ENCODE measurements at regions not wholly inside any gene's neighbourhood (a gene's known extent, or its start where the extent isn't known, plus 50 kb on each side); places are given as distances from the start of the nearest gene placed in this dataset.
"Not testable (repeated sequence)": the region's sequence is repeated elsewhere in the genome, so short reads cannot be mapped to it uniquely, and the experiment has no call there.

DNA sequence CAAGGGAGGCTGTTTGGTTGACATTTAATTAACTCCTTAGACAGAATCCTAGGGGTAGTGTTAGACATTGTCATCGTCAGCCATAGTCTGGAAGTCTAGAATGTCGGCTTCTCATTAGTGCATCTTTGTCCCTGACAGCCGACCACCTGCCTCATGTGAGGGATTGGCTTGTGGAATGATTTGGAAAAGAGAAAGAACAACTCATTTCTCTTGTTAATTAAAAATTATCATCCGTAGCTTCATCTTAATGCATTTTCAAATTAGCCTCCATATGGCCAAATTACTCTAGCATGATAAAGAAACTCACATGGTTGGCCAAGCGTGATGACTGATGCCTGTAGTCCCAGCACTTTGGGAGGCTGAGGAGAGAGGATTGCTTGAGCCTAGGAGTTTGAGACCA lies 97.7 kb upstream of the PARD3 start:
- no peak for DNase-seq
- intact Hi-C loops (cut with DNase I), result no loop called here
- ATAC-seq, result no peak

GRCh38 chr10:34911661-34912205 lies 96.6 kb upstream of the PARD3 start:
- ATAC-seq (no peak), DNase-seq (no peak)
- intact Hi-C loops (cut with DNase I), result no loop called here

DNA sequence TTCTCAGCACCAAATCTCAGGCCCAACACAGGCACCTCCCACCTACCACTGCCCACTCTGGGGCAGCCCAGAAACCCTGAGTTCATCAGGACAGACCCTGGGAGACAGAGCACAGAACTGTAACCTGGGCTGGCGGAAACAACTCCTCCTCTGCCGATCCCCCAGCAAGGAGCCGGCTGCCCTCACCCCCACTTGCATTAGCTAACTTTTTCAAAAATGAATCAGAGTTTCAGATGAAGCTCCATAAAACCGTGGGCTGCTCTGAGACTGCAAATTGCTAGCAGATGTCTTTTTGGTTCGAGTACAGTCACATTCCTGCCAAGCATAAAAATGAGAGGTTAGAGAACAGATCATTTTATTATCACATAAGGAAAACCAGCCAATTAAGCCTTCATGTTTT lies 93.4 kb upstream of the PARD3 start:
- DNase-seq (no peak), ATAC-seq (peak in 1 of 2 donors; percentile 47)
- intact Hi-C loops (cut with DNase I), result no loop called here

DNA sequence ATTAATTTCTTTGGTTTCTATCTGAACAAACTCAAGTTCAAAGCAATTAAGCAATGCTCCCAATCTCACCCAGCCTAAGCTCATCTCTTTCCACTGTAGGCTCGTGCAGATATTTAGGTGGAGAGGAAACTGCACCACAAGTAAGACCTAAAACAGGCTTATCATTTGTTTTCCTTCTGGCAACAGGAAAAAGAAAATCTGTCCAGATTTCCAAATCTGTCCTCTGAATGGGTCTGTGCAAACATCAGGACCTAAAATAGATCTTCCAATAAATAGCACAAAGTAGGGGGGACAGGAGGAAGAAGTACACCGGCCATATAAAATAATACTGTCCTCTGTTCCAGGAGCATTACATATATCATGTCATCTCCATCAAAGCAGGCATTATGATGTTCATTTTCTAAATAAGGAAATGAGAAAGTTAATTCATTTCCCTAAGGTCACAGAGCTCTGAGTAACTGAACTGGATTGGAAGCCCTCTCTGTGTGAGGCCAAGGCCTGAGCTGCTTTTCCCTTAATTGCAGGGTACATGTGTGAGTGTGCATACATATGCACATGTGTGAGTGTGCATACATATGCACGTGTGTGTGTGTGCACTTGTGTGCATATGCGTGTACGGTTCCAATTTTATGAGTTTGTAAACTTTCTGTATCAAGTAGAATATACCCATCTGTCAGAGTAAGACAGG lies 92.8 kb upstream of the PARD3 start:
- no peak for DNase-seq
- ATAC-seq, result peak in 1 of 2 donors; percentile 25
- intact Hi-C loops (cut with DNase I), result no loop called here

DNA sequence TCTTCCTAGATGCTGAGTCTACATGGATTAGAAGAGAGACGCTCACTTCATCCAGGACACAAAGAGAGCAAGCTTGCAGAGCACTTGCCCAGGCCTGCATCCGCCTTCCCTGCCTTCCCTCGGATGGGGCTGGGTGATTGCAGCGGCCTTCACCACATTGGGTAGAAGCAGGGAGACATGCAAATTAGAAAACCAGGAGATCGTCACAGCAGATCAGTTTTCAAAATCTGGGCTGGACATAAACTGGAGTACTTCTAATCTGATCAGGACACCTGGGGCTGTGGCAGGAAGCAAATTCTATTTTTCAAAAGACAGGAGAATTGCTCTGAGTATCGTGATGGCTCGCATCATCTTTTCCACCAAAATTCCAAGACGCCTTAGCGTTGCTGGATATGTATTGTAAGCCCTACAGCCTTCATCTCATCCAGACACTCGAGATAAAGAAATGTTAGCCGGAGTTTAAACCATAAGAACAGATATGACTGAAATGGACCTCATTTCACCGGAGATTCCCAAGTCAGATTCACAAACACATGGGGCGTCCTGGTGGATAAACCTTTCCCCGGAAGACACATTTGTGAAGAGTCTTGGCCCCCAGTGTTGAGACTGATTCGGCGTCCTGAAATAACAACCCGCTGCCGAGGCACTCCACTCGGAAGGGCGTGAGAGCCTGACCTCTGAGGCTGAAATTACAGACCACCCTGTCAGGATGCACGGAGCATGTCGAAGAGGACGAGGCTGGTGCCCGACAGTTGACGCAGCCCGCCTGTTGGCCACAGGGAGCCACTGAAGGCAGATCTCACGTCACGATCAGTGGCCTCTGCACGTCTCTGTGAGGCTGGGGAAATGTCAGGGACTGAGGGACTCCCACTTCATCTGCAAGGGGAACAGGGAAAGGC lies 91.2 kb upstream of the PARD3 start:
- intact Hi-C loops (cut with DNase I), result no loop called here
- DNase-seq, result peak; percentile 25
- ATAC-seq, result peak in 1 of 2 donors; percentile 41

GRCh38 chr10:34905200-34905927 lies 90.3 kb upstream of the PARD3 start:
- intact Hi-C loops (cut with DNase I), result no loop called here
- DNase-seq (no peak), ATAC-seq (no peak)

DNA sequence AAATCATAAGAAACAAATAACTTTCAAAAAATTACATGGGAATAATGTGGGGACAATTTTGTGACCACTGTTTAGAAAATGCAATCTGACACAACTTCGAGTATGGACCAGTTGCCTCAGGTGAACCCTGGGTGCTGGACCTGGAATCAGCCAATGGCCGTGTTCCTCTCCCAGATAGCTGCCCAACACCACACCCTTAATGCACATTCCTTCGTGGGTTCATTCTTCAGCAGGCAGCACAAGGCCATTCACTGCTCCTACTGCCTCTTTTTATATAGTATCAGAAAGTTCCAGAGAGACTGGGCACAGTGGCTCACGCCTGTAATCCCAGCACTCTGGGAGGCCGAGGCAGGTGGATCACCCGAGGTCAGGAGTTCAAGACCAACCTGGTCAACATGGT lies 89.1 kb upstream of the PARD3 start:
- no peak for DNase-seq
- intact Hi-C loops (cut with DNase I), result no loop called here
- ATAC-seq, result no peak

DNA sequence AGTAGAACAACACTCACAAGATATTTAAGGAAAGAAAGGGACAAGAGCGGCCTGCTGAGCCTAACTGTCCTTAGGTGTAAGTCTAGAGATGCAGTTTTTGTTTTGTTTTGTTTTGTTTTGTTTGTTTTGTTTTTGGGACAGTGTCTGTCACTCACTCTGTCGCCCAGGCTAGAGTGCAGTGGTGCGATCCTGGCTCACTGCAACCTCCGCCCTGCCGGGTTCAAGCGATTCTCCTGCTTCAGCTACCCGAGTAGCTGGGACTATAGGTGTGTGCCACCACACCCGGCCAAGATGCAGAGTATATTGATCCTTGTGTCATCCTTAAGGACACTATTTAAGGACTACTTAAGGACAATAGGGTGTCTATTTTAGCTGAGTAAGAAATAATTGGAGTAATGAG lies 84.1 kb upstream of the PARD3 start:
- no peak for DNase-seq
- no peak for ATAC-seq
- intact Hi-C loops (cut with DNase I), result no loop called here

GRCh38 chr10:34895977-34896376 lies 80.9 kb upstream of the PARD3 start:
- intact Hi-C loops (cut with DNase I), result no loop called here
- ATAC-seq, result no peak
- no peak for DNase-seq

DNA sequence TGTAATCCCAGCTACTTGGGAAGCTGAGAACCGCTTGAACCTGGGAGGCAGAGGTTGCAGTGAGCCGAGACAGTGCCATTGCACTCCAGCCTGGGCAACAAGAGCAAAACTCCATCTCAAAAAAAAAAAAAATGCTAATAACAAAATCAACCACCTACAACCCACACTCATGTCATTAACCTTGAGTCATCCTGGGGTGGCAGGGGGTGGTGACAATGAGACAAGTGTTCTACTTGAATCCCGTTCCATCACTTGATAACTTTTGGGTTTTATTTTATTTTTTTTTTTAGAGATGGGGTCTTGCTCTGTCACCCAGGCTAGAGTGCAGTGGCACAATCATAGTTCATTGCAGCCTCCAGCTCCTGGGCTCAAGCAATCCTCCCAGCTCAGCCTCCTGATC lies 80.0 kb upstream of the PARD3 start:
- ATAC-seq; DNase-seq; intact Hi-C loops (cut with DNase I): not testable (repeated sequence)

- ATAC-seq; intact Hi-C loops (cut with DNase I); DNase-seq: not testable (repeated sequence)
Observed at GRCh38 chr10:34892521-34892920, 77.4 kb upstream of the PARD3 start.

DNA sequence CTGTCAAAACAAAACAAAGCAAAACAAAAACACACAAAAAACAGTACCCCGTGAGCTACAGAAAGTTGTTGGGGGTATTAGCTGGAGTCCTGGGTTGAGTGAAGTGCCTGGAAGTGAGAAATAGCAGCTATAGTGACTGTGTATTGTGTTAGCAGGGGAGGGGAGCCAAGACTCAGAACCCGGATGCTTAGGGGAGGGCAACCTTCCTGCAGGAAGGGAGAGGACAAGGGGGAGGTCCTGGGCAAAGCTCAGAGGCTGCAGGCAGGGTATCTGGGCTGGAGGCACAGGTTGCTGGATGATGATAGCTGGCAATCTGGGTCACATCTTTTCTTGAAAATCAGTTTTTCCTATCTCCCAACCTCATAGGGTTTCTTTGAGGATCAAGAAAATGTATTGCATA lies 75.8 kb upstream of the PARD3 start:
- intact Hi-C loops (cut with DNase I), result no loop called here
- peak in 1 of 2 donors; percentile 24 for ATAC-seq
- no peak for DNase-seq

GRCh38 chr10:34889004-34889869 lies 74.1 kb upstream of the PARD3 start:
- intact Hi-C loops (cut with DNase I), result no loop called here
- no peak for DNase-seq

DNA sequence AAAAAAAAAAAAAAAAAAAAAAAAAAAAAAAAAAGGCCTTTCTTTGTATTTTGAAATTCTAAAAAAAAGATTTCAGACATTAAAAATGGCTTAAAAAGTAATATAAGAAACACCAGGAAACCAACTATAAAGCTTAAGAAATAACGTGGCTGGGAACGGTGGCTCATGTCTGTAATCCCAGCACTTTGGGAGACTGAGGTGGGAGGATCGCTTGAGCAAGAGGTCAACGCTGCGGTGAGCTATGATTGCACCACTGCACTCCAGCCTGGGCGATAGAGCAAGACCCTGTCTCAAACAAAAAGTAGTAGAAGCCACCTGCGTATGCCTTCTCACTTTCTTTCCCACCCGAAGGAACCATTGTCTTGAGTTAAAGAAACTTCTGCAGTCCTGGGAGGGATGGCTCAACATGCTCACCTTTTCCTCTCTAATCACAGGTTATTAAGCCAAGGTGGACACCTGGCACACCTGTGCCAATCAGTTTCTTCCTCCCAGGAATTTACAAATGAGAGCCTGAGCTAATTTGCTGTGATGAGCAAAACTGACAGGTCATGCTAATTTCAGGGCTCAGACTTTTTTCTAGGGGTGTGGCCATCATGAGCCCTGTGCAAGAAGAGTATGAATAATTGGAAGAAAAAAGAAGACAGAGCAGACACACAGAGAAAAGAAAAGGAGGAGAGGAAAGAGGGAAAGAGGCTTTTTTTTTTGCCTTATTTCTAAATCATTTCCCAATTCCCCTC lies 72.0 kb upstream of the PARD3 start:
- intact Hi-C loops (cut with DNase I), result no loop called here
- DNase-seq, result no peak
- no peak for ATAC-seq

More at GRCh38 chr10:34889004-34889869, 74.1 kb upstream of the PARD3 start:
- no peak for ATAC-seq

DNA sequence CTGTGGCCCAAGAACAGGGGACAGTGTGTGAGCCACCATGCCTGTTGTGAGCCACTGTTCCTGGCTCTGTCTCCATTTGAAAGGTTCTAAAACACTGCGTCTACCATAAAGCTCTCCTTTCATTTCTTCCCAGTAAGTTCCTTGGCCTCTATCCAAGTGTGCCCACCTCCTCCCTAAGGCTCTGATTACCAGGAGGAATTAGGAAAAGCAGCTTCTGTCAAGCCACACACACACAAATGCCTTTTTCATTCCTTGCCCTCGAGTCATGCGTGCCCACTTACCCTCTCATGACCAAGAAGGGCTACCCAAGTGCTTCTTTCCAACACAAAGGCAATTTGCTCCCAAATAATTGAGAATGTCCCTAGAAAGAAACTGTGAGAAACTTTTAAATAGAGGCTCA lies 70.8 kb upstream of the PARD3 start:
- DNase-seq (no peak), ATAC-seq (no peak)
- intact Hi-C loops (cut with DNase I), result no loop called here

GRCh38 chr10:34885011-34885410 lies 69.9 kb upstream of the PARD3 start:
- no peak for ATAC-seq
- no peak for DNase-seq
- intact Hi-C loops (cut with DNase I), result no loop called here

GRCh38 chr10:34884272-34884952 lies 69.3 kb upstream of the PARD3 start:
- intact Hi-C loops (cut with DNase I), result no loop called here
- no peak for ATAC-seq
- DNase-seq, result no peak

- intact Hi-C loops (cut with DNase I), result no loop called here
- ATAC-seq (no peak), DNase-seq (no peak)
Observed at GRCh38 chr10:34880817-34881216, 65.7 kb upstream of the PARD3 start.

All from left cardiac atrium (tissue), 4 donors.